Endometrium (tissue), 2 donors: ENCODE measurements at regions not wholly inside any gene's neighbourhood (a gene's known extent, or its start where the extent isn't known, plus 50 kb on each side); places are given as distances from the start of the nearest gene placed in this dataset.

ENCODE experiments used
- FAIRE-seq: peaks from 2 replicates; lab custom pipeline; 2012; peaks lifted over from hg19 to GRCh38; lab: Jason Lieb, UNC
- donor health status: control.
- donor health status: control.

DNA sequence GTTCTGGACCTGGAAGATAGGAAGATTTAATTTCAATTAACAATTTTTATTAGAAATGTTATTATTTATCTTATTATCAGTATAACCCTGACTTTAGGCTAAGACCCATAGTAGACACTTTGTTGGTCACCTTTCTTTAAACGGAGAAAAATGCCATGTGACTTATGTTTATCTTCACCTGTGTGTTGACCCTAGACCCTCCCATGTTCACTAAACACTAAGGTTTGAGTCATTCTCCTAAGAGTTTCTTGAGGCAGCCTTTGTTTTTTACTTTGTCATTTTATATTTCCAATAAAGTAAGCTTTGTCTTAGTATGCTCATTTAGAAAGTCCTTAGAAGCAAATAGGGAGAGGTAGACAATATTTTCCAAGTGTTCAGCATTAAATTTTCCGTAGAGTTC lies 771.7 kb downstream of the METTL15 start:
- FAIRE-seq, result no peak

DNA sequence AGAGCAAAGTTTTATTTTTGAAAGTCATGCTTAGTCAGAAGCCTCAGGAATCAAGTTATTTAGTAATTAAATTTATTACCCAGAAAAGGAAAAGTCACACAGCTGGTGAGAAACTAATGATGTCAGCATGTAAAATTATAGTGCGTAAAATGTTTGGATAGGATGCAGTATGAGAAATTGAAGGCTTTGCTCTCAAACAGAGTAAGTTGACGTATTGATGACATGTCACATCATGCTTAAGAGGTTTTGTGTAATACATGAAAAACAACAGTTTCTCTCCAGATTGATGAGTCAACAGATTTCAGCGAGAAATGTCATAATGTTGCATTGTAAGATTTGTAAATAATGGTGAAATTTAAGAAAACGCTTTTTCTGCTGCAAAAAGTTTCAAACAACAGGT lies 769.8 kb downstream of the METTL15 start:
- FAIRE-seq, result no peak

DNA sequence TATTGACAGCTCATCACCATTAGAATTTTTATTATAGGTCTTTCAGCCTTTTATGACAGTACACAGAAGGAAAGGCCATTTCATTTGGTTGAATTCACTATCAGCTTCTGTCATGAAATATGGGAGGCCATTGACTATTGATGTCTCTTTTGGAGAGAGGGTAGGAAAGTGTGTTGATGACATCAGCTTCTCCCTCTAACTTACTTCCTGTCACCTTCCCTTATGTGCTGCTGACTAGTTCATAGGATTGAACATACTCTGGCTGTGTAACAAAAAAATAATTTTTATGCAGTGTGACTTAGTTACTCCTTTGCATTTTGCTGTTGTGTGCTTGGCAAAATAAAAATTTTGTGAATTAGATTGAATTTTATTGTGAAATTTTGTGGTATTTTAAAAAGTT lies 769.2 kb downstream of the METTL15 start:
- FAIRE-seq, result no peak

DNA sequence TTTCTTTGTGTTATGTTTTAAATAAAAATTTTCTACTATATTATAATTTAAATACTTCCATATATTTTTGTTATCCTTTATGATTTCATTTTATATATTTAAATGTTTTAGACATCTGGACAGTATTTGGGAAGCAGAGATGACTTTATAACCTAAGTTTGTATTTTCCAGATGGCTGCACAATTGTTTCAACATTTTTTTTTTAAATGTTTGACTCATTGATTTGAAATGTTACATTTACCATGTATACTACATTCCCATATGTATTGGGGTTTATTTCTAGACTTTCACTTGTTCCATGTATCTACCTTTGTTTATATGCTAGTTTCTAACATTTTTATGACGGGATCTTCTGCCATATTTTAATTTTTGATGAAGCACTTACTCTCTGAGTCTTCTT lies 766.5 kb downstream of the METTL15 start:
- no peak for FAIRE-seq

DNA sequence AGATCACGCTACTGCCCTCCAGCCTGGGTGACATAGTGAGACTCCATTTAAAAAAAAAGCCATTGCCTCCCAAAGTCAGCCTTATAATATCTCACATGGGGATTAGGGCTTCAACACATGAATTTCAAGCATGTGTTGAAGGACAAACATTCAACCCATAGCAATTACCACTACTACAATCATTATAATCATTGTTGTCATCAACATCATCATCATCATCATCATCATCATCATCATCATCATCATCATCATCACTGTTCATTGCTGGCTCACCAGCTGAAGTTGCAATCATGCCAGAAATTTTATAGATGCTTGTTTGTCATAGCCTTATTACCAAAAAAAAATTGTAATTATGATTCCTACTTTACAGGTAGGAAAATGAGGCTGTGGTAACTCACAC lies 762.9 kb downstream of the METTL15 start:
- FAIRE-seq, result no peak

DNA sequence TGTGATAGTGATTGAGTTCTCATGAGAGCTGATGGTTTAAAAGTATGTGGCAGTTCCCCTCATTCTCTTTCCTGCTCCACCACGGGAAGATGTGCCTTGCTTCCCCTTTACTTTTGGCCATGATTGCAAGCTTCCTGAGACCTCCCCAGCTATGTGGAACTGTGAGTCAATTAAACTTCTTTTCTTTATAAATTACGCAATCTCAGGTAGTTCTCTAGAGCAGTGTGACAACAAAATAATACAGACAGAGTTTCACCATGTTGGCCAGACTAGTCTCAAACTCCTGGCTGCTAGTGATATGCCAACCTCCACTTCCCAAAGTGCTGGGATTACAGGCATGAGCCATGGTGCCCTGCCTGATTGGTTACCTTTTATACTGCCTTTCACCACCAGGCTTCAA lies 755.2 kb downstream of the METTL15 start:
- no peak for FAIRE-seq

DNA sequence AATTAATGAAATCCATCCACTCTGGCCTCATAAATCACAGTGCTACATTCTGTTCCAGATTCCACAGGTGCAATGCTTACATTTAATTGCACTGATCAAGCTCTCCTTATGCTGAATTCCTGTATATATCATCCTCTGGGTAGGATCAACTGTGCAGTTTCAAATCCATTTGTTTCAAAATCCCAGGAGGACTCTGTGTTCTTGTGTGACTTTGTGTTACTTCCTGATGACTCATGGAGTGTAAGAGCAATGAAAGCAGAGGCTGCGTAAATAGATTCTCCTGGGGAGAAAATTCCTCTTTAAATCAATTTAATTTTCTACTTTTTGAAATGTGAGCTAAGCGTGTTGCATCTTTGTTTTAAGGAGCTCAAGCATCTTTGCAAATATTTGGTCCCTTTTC lies 752.7 kb downstream of the METTL15 start:
- FAIRE-seq, result no peak

DNA sequence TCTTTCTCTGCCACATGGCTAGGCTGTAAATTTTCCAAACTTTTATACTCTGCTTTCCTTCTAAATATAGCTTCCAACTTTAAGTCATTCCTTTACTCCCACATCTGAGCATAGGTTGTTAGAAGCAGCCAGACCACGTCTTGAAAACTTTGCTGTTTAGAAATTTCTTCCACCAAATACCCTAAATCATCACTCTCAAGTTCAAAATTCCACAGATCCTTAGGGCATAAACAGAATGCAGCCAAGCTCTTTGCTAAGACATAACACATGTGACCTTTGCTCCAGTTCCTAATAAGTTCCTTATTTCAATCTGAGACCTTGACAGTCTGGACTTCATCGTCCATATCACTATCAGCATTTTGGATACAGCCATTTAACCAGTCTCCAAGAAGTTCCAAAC lies 749.9 kb downstream of the METTL15 start:
- no peak for FAIRE-seq

DNA sequence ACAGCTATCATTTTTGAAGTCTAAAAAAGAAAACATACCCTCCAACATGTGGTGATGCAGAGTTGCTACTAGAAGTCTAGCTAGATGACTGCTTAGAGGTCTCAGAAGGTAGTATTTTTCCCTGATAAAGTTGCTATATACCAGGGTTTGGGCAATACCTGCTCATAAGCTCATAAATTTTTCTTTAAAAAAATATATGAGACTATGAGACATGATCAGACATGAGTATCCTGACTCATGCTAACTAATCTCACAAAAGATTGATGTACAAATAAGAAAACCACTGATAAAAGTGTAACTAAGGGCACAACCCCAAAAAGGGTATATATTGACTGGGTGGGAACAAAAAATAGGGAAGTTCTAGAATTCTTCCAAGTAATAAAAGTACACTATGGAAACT lies 740.9 kb downstream of the METTL15 start:
- no peak for FAIRE-seq

DNA sequence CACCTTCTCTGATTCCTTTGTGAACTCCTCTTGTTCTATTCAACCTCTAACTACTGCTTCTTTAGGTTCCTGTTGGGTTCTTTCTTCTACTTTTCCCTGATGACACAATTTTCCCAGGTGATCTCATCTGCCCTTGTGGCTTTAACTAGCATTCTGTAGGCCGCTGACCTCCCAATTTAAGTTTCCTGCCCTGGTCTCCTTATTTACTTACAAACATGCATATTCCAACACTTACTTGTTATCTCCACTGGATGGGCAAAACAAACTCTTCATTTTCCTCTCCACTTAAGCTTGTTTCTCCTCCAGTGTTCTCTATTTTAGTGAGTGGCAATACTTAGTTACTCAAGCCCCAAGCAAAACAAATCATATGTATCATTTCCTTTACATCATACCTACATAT lies 734.5 kb downstream of the METTL15 start:
- no peak for FAIRE-seq

DNA sequence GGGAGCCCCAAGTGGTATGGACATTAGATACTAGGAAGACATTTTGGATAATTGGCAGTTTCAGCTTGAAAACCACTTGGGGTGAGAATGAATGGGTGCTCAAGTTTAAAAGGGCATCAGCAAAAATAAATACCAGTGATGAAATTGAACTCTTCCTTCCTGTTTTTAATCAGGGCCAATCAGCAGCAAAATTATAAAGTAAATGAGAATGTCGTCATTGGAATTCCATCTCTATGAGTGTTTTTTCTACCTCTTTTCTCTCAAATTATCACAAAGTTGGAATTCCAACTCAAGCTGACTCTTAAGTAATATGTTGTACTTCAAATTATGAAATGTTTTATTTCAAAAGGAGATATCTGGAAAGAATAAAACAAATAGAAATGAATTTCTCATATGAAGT lies 730.6 kb downstream of the METTL15 start:
- no peak for FAIRE-seq

DNA sequence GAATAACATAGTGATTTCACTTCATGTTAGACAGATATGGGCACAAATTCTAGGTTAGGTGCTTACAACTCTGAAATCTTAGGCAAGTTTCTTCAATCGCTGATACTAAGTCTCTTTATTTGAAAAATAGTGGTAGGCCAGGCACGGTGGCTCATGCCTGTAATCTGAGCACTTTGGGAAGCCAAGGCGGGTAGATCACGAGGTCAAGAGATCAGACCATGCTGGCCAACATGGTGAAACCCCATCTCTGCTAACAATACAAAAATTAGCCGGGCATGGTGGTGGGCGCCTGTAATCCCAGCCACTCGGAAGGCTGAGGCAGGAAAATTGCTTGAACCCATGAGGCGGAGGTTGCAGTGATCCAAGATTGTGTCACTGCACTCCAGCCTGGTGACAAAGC lies 729.4 kb downstream of the METTL15 start:
- no peak for FAIRE-seq

DNA sequence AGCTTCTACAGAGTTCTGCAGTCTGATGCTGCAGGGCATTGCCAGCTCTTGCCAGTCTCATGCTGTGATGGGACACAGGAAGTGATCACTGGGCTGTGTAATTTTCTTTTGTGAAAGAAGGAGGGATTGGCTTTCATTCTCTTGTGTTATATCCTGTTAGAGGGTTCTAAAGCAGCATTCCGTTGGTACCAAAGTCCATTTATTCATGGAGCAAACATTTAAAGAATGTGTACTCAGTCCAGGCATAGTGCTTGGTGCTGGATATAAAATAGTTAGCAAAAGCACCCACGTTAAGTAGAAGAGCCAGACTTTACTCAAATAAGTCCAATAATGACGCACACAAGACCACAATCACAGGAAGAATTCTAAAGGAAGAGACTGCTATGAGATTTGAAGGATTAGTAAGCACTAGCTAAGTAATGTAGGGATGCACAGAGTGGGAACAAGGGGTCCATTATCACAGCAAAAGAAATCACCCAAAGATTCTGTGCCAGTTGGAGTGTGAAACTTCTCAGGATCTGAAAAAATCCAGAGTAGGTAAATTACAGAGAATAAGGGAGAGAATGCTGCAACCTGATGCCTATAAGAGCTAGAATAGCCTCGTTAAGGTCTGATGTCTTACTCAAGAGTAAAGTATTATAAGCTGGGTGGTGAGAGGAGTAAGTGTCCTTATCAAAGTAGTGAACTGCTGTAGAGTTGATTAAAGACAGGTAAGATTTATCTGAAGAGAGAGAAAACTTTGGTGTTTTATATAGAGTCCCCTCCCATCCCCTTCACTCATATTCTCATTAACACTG lies 728.3 kb downstream of the METTL15 start:
- no peak for FAIRE-seq

DNA sequence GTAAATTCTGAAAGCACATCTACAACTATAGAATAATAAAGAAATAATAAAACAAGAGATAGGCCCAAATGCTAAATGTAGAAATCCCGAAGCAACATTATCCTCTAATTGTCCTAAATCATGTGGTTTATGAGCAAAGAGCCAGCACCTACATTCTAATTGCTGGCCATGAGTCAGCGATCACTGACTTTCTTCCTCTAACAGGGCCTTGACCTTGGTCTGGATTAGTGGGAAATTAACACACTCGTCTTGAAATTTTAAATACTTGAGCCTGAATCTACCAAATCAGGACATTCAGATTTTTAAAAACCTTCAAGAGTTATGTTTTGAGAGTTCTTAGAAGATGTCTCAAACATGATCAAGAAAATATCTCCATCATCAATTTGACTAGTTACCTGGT lies 727.6 kb downstream of the METTL15 start:
- no peak for FAIRE-seq

DNA sequence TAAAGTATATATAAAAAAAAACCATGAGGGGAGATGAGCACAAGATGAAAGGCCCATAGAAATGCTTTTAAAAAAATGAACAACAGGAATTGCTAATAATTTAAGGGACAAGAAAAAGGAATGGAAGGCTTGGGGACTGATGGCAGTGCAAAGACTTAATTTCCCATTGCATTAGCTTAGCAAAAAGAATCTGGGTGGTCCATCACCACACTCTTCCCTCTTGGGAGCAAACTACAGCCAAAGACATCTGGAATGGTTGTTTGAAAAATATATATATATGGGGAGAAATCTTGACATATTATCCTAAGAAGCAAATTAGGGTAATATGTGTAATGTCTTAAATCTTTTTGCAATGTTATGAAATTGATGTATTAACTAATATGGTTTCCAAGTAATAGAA lies 727.1 kb downstream of the METTL15 start:
- no peak for FAIRE-seq

DNA sequence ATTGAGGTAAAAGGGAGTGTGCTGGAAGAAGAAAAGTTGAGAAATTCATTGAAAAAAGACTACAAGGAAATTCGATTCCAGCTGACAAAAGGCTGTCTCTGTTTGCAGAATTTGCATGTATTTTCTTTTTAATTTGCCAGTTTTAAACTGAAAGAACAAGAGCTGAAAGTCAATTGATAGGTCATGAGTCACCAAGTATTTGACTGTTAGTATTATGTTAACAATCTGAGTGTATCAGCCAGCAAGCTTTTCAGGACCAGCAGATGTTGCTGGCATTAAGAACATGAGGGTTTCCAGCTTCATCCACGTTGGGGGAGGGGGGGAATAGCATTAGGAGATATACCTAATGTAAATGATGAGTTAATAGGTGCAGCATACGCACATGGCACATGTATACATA lies 726.7 kb downstream of the METTL15 start:
- no peak for FAIRE-seq

DNA sequence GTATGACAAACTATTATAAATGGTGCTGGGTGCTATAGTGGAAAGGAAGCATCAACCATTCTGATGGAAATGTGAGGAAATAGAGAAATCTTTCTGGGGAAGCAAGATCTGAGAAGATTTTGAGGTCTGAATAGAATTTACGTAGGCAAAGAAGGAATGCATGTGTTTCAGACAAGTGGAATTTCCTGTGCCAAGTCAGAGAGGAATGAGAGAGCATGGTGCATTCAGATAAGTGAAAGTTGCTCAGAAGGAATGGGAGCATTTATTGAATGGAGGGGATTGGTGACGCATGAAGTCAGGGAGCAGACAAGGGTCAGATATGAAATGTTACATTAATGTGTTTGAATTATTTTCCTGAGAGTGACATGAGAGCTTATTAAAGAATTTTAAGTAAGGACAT lies 725.5 kb downstream of the METTL15 start:
- no peak for FAIRE-seq

DNA sequence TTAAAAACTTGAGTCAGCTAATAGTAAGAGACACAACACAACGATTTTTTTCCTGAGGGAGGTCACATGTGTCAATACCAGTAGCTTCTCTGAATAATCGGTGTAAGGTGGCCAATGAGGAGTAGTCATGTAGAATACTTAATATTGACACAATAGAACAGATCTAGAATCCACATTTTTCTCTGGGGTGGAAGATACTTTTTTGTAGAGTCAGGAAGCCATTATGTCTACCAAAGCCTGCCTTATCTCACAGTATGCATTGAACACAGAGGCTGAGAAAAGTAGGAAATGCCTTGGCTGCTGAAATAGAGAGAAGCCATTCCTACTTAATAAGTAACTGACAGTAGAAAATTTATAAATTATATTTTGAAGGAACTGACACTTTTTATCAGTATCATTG lies 725.0 kb downstream of the METTL15 start:
- no peak for FAIRE-seq

DNA sequence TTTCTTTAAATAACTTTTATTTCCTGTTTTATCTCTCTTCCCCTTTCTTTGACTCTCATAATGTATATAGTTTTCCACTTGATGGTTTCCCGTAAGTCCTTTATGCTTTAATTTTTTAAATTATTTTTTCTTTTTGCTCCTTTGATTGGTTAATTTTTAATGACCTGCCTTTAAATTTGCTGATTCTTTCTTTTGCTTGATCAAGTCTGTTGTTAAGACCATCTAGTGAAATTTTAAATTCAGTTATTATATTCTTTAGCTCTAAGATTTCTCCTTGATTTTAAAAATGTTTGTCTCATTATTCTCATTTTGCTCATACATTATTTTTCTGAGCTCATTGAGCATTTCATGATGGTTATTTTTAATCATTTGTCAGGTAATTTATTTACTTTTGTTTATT lies 718.6 kb downstream of the METTL15 start:
- FAIRE-seq, result no peak

DNA sequence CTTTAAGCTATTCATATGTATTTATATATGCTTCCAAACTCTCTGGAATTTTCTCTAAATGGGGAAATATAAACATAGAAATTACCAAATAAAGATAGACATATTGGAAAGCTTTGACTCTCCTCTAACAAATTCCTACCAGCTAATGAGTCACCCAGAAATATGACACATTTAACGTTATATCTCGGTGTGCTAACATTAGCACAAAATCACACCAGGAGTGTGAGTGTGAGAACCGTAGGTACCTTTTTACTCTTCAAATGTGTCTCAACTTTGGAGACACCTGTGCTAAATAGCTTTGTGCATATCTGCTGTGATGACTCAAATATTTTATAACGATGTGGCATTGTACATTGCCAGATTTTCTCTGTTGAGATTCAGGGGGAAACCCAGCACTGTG lies 714.4 kb downstream of the METTL15 start:
- no peak for FAIRE-seq

DNA sequence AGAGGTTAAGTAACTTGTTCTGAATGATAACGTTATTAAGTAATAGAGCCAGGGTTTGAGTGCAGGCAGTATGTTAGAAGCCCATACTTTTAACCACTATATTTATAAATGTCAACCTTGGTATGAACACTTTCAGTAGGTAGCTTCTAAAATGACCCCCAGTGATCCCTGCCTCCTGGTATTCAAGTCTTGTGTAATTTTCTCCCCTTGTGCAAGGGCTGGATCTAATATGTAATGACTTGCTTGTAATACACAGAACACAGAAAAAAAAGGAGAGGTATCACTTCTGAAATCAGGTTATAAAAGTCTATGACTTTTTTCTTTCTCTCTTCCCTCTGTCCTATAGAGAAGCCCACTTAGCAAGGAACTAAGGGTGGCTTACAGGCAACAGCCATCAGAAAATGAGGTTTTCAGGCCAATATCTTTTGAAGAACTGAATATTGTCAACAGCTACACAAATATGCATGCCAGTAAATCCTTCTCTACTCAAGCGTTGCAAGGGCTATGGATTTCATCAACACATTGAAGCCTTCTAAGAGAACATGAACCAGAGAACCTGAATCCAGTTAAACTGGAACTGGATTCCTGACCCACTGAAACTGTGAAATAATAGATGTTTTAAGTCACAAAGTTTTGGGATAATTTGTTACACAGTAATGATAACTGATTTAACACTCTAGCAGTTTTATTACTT lies 712.3 kb downstream of the METTL15 start:
- FAIRE-seq, result no peak

DNA sequence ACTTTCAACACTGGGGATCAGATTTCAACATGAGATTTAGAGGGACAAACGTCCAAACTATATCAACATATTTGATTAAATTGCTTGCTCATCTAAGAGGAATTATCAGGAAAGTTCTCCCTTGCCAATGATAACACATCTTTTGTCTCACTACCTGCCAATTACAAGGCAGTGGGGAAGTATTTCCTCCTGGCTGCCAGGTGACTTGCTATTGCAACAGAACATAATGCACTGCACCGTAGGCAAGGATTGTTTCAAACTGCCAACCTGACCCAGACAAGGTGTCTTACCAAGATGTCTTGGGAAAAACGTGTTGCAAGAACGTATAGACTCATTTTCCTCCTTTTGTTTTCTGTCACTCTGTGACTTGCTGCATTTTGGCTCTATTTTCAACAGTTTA lies 711.6 kb downstream of the METTL15 start:
- no peak for FAIRE-seq

DNA sequence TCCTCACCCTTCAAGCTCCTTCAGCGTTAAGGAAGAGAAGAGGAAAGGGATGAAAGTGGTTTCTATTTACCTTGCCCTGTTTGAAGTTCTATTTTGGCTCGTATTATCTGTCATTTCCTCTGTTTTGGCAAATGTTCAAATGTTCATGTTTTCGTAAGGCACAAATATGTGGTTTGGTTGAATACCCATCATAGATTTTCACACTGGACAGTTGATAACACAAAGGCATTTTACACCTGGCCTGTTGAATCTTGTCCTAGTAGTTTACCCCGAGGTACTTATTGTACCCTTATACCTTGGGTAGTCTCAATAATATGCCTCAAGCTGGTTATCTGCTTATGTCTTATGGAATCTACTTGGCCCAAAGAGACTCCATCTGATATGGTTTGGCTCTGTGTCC lies 706.9 kb downstream of the METTL15 start:
- FAIRE-seq, result no peak

DNA sequence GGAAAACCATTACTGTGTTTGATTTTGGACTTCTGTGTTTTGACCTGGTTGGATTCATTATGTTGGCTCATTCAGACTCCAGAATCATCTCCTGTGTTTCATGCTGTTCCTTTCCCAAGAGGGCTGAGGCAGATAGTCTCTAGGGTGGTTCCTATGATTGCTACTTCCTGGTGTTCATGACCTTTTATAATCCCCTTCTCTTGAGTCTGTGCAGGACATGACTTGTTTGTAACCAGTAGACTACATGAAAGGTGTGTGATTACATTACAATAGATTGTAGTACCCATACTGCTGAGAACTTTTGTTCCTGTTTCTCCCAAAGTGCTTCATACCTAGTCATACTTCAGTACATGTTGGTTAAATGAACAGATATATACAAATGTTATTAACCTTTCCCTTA lies 700.6 kb downstream of the METTL15 start:
- no peak for FAIRE-seq
